ENCODE measurements at regions not wholly inside any gene's neighbourhood (a gene's known extent, or its start where the extent isn't known, plus 50 kb on each side); places are given as distances from the start of the nearest gene placed in this dataset.

GRCh38 chr20:43325926-43326325 is 131.8 kb upstream of the SRSF6 start:
- DNase-seq, result no peak
- in situ Hi-C loops (cut with HindIII; ENCODE audit: low pct_ligation_motif_present, low pct_unique_long_range_greater_than_20kb, low sequenced_read_pairs), result no loop called here

GRCh38 chr20:43323592-43323991 is 133.9 kb upstream of the PTPRT start:
- in situ Hi-C loops (cut with HindIII; ENCODE audit: low pct_ligation_motif_present, low pct_unique_long_range_greater_than_20kb, low sequenced_read_pairs), result no loop called here
- no peak for DNase-seq

GRCh38 chr20:43322851-43323250 is 133.1 kb upstream of the PTPRT start:
- peak; percentile 5 for DNase-seq
- in situ Hi-C loops (cut with HindIII; ENCODE audit: low pct_ligation_motif_present, low pct_unique_long_range_greater_than_20kb, low sequenced_read_pairs), result no loop called here

GRCh38 chr20:43320536-43320935 is 130.8 kb upstream of the PTPRT start:
- no peak for DNase-seq
- in situ Hi-C loops (cut with HindIII; ENCODE audit: low pct_ligation_motif_present, low pct_unique_long_range_greater_than_20kb, low sequenced_read_pairs), result no loop called here

GRCh38 chr20:43318755-43319297 is 129.1 kb upstream of the PTPRT start:
- no peak for DNase-seq
- in situ Hi-C loops (cut with HindIII; ENCODE audit: low pct_ligation_motif_present, low pct_unique_long_range_greater_than_20kb, low sequenced_read_pairs), result no loop called here

- DNase-seq, result no peak
- in situ Hi-C loops (cut with HindIII; ENCODE audit: low pct_ligation_motif_present, low pct_unique_long_range_greater_than_20kb, low sequenced_read_pairs), result no loop called here
Observed at GRCh38 chr20:43316271-43316670, 126.6 kb upstream of the PTPRT start.

GRCh38 chr20:43309266-43309665 is 119.6 kb upstream of the PTPRT start:
- in situ Hi-C loops (cut with HindIII; ENCODE audit: low pct_ligation_motif_present, low pct_unique_long_range_greater_than_20kb, low sequenced_read_pairs), result no loop called here
- no peak for DNase-seq

- no peak for DNase-seq
- in situ Hi-C loops (cut with HindIII; ENCODE audit: low pct_ligation_motif_present, low pct_unique_long_range_greater_than_20kb, low sequenced_read_pairs), result no loop called here
Observed at GRCh38 chr20:43306837-43307236, 117.1 kb upstream of the PTPRT start.

- no peak for DNase-seq
- in situ Hi-C loops (cut with HindIII; ENCODE audit: low pct_ligation_motif_present, low pct_unique_long_range_greater_than_20kb, low sequenced_read_pairs), result no loop called here
Observed at GRCh38 chr20:43305749-43306148, 116.0 kb upstream of the PTPRT start.

GRCh38 chr20:43304598-43304997 is 114.9 kb upstream of the PTPRT start:
- DNase-seq, result no peak
- in situ Hi-C loops (cut with HindIII; ENCODE audit: low pct_ligation_motif_present, low pct_unique_long_range_greater_than_20kb, low sequenced_read_pairs), result no loop called here

GRCh38 chr20:43302936-43303335 is 113.2 kb upstream of the PTPRT start:
- in situ Hi-C loops (cut with HindIII; ENCODE audit: low pct_ligation_motif_present, low pct_unique_long_range_greater_than_20kb, low sequenced_read_pairs), result no loop called here
- DNase-seq, result no peak

GRCh38 chr20:43300901-43301300 is 111.2 kb upstream of the PTPRT start:
- in situ Hi-C loops (cut with HindIII; ENCODE audit: low pct_ligation_motif_present, low pct_unique_long_range_greater_than_20kb, low sequenced_read_pairs), result no loop called here
- no peak for DNase-seq

GRCh38 chr20:43295781-43296180 is 106.1 kb upstream of the PTPRT start:
- in situ Hi-C loops (cut with HindIII; ENCODE audit: low pct_ligation_motif_present, low pct_unique_long_range_greater_than_20kb, low sequenced_read_pairs), result no loop called here

GRCh38 chr20:43295263-43295662 is 105.6 kb upstream of the PTPRT start:
- no peak for DNase-seq
- in situ Hi-C loops (cut with HindIII; ENCODE audit: low pct_ligation_motif_present, low pct_unique_long_range_greater_than_20kb, low sequenced_read_pairs), result no loop called here

More at GRCh38 chr20:43295781-43296180, 106.1 kb upstream of the PTPRT start:
- no peak for DNase-seq

- in situ Hi-C loops (cut with HindIII; ENCODE audit: low pct_ligation_motif_present, low pct_unique_long_range_greater_than_20kb, low sequenced_read_pairs), result no loop called here
Observed at GRCh38 chr20:43294031-43294430, 104.3 kb upstream of the PTPRT start.

GRCh38 chr20:43293068-43293786 is 103.5 kb upstream of the PTPRT start:
- no peak for DNase-seq
- in situ Hi-C loops (cut with HindIII; ENCODE audit: low pct_ligation_motif_present, low pct_unique_long_range_greater_than_20kb, low sequenced_read_pairs), result no loop called here

More at GRCh38 chr20:43294031-43294430, 104.3 kb upstream of the PTPRT start:
- no peak for DNase-seq

GRCh38 chr20:43292222-43292621 is 102.5 kb upstream of the PTPRT start:
- DNase-seq, result no peak
- in situ Hi-C loops (cut with HindIII; ENCODE audit: low pct_ligation_motif_present, low pct_unique_long_range_greater_than_20kb, low sequenced_read_pairs), result no loop called here

- in situ Hi-C loops (cut with HindIII; ENCODE audit: low pct_ligation_motif_present, low pct_unique_long_range_greater_than_20kb, low sequenced_read_pairs), result no loop called here
Observed at GRCh38 chr20:43287637-43288036, 97.9 kb upstream of the PTPRT start.

GRCh38 chr20:43285170-43285569 is 95.5 kb upstream of the PTPRT start:
- DNase-seq, result no peak
- in situ Hi-C loops (cut with HindIII; ENCODE audit: low pct_ligation_motif_present, low pct_unique_long_range_greater_than_20kb, low sequenced_read_pairs), result no loop called here

More at GRCh38 chr20:43287637-43288036, 97.9 kb upstream of the PTPRT start:
- no peak for DNase-seq

GRCh38 chr20:43284486-43284885 is 94.8 kb upstream of the PTPRT start:
- in situ Hi-C loops (cut with HindIII; ENCODE audit: low pct_ligation_motif_present, low pct_unique_long_range_greater_than_20kb, low sequenced_read_pairs), result no loop called here
- DNase-seq, result no peak
